HG02981 (cell line): ENCODE measurements at regions not wholly inside any gene's neighbourhood (a gene's known extent, or its start where the extent isn't known, plus 50 kb on each side); places are given as distances from the start of the nearest gene placed in this dataset.
A peak's percentile ranks its signal among the peaks of the same experiment; 100 is the strongest.

Experiments used
- ATAC-seq: cut with Tn5 transposase; IDR thresholded peaks from one replicate; pipeline ENCODE4 v1.9.1; 2021; ENCODE audit warnings: mild to moderate bottlenecking, moderate library complexity; ENCODE audit not compliant: unreplicated experiment

GRCh38 chr1:61531716-61532115, 193.2 kb downstream of the TM2D1 start:
- no peak for ATAC-seq

GRCh38 chr1:61523893-61524605, 200.9 kb downstream of the TM2D1 start:
- ATAC-seq: no peak

DNA sequence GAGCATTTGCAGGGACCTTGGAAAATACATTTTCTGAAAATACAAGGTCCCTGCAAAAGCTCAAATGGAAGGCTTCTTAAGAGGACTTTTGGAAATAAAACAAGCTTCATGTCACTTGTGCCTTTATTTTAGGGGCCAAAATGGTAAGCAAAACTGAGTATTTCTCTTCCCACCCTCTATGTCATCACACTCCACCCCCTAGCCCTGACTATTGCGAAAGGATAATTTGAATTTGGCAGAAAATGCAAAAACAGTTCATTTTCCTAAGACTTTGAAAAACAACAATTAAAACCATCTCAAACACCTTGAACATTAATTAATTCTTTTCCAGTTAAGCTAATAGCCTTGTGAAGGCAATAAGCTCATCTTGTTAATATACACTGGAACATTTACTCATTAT, 201.7 kb downstream of the TM2D1 start:
- no peak for ATAC-seq

- ATAC-seq: no peak
Measured at GRCh38 chr1:61520401-61520800, 204.5 kb downstream of the TM2D1 start.

DNA sequence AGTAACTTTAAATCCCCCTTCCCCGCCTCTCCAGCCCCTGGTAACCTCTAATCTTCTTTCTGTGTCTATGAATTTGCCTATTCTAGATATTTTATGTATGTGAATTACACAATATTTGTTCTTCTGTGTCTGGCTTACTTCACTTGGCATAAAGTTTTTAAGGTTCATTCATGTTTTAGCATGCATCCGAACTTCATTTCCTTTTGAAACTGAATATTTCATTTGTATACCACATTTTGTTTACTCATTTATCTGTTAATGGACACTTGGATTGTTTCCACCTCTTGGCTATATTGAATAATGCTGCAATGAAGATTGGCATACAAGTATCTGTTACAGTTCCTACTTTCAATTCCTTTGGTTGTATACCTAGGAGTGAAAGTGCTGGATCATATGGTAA, 205.3 kb downstream of the TM2D1 start:
- ATAC-seq: no peak

DNA sequence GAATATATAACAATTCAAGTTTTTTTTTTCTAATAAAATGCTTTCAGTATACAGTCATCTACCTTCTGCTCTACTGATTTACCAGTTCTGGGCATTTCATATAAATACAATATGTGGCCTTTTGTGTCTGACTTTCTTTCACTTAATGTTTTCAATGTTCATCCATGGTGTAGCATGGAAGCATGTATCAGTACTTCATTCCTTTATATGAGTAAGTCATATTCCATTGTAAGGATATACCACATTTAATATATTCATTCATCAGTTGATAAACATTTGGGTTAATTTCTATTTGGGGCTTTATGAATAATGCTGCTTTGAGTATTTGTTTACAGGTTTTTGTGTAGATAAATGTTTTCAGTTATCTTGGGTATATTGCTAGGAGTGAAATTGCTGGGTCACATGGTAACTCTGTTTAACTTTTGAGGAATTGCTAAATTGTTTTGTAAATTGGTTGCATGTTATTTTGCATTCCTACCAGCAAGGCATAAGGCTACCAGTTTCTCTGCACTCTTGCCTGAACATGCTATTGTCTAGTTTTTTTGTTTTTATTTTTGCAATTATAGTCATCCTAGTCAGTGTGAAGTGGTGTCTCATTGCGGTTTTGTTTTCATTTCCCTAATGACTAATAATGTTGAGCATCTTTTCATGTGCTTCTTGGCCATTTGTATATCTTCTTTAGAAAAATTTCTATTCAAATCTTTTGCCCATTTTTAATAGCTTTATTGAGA, 206.1 kb downstream of the TM2D1 start:
- peak; percentile 60 for ATAC-seq

- no peak for ATAC-seq
Measured at GRCh38 chr1:61517345-61517744, 207.6 kb downstream of the TM2D1 start.

GRCh38 chr1:61515096-61515495, 209.8 kb downstream of the TM2D1 start:
- no peak for ATAC-seq
